Thyroid gland (tissue), 4 donors: ENCODE measurements at regions not wholly inside any gene's neighbourhood (a gene's known extent, or its start where the extent isn't known, plus 50 kb on each side); places are given as distances from the start of the nearest gene placed in this dataset.

Experiments used
- DNase-seq, 2 donors: peaks; one replicate each; pipeline ENCODE4 v3.0.0-alpha.2; 2019
- H3K27ac ChIP-seq, 3 donors: fragments of 200-600 bp; sonication (generic); 1 replicate in 2 of 3; 2 replicates in 1 of 3; pipeline ENCODE4 v1.5.1; 2016 to 2019; ENCODE audit warnings: mild to moderate bottlenecking in 1 of 3, moderate library complexity in 1 of 3
- H3K27me3 ChIP-seq: fragments of 200-600 bp; sonication (generic); one replicate; pipeline ENCODE4 v1.5.1; 2019
- H3K36me3 ChIP-seq, 2 donors: fragments of 200-600 bp; sonication (generic); one replicate each; pipeline ENCODE4 v1.5.1; 2016 to 2019
- H3K4me1 ChIP-seq, 2 donors: fragments of 200-600 bp; sonication (generic); one replicate each; pipeline ENCODE4 v1.5.1; 2017 to 2019
- H3K4me3 ChIP-seq, 3 donors: fragments of 200-600 bp; sonication (generic); replicated peaks in 1 of 3; 1 replicate in 2 of 3; 2 replicates in 1 of 3; pipeline ENCODE4 v1.5.1; 2016; ENCODE audit warnings: mild to moderate bottlenecking in 1 of 3
- H3K9me3 ChIP-seq: fragments of 200-600 bp; sonication (generic); one replicate; pipeline ENCODE4 v1.5.1; 2017
- POLR2A ChIP-seq, 2 donors: fragments of 450-650 bp; IDR thresholded peaks; one replicate each; pipeline ENCODE4 v1.6.1; 2017; ENCODE audit warnings: antibody characterized with exemption in 2 of 2, mild to moderate bottlenecking in 2 of 2, moderate library complexity in 1 of 2
- WGBS, 2 donors: methylation state at CpG; one replicate each; pipeline ENCODE4 v1.1.5; 2017; 5-methylcytosine and 5-hydroxymethylcytosine counted together
- intact Hi-C: fragments of 100-400 bp; cut with DNase I; formaldehyde crosslinking; loops from one replicate; pipeline ENCODE4 v1.15.1; 2023
- TF ChIP-seq, protein P1 (sequence below), 6 experiments: fragments of 200-600 bp in 3 of 6; fragments of 450-650 bp in 3 of 6; sonication (generic) in 3 of 6; IDR thresholded peaks; one replicate each; pipeline ENCODE4 v1.5.1; 2016 to 2019; ENCODE audit warnings: antibody characterized with exemption in 6 of 6, mild to moderate bottlenecking in 2 of 6, inconsistent platforms in 1 of 6, moderate library complexity in 1 of 6

DNA sequence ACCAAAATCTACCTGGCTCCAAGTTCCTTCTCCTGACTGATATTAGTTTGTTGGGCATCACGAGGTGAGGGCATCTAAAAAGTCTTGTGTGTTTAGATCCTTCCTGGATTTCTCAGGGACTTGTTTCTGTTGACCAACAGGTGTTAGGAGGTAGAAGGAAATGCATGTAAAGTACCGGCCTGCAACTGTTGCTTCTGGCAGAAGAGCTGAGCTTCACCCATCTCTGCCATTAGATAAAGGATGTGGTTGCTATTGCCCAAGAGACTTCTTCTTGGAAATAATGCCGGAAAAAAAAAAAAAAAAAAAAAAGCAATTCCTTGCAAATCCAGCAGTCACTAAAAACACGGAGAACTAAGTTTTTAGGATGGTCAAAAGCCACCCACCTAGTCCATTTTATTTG, 303.1 kb downstream of the CDH26 start:
- Histone ChIP-seq H3K4me3 (no peak overlapping the region), H3K27ac (no peak overlapping the region), H3K27me3 (no peaks in the 10 kb centered on the region), H3K9me3 (no peaks in the 10 kb centered on the region), H3K4me1 (no peaks in the 10 kb centered on the region), H3K36me3 (no peaks in the 10 kb centered on the region)
- intact Hi-C loops: no loop called here
- no peak for DNase-seq
- 76 to 78% methylated on average over 4 of the region's 4 CpGs for WGBS, 2 donors
- no peak for TF ChIP-seq POLR2A (IDR thresholded peaks at IDR 0.05)
- TF ChIP-seq, protein P1, sequence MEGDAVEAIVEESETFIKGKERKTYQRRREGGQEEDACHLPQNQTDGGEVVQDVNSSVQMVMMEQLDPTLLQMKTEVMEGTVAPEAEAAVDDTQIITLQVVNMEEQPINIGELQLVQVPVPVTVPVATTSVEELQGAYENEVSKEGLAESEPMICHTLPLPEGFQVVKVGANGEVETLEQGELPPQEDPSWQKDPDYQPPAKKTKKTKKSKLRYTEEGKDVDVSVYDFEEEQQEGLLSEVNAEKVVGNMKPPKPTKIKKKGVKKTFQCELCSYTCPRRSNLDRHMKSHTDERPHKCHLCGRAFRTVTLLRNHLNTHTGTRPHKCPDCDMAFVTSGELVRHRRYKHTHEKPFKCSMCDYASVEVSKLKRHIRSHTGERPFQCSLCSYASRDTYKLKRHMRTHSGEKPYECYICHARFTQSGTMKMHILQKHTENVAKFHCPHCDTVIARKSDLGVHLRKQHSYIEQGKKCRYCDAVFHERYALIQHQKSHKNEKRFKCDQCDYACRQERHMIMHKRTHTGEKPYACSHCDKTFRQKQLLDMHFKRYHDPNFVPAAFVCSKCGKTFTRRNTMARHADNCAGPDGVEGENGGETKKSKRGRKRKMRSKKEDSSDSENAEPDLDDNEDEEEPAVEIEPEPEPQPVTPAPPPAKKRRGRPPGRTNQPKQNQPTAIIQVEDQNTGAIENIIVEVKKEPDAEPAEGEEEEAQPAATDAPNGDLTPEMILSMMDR (IDR thresholded peaks at IDR 0.05): no peak

DNA sequence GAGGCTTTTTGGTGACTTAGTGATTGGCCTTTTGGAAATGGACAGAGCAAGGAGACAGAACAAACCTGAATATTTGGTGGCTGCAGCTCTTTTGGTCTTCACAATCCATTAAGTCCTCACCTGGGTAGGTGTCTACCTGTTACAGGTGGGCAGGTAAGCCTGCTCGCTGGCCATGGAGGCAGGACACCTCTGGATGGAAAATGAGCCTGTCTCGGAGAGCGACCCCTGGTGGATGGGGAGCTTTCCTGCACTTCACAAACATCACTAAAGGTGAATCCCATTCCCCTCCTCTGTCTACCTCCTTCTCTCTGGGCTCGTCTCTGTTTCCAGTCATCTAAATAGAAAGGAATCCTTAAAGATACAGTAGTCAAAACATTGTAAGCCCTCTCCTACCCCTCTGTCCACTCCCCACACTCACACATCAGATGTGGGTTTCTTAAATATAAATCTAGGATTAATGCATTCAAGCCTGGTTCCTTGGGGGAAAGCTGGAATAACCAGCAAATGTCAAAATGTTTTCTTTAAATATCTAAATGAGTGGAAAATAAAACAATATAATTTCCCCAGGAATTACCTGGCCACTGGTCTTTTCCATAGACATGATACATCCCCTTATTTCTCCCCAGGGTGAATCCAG, 304.9 kb downstream of the CDH26 start:
- no peaks in the 10 kb centered on the region for H3K27me3 ChIP-seq
- peak in 1 of 2 donors; percentile 9 for DNase-seq
- no peak for TF ChIP-seq POLR2A (IDR thresholded peaks at IDR 0.05)
- TF ChIP-seq, protein P1 (IDR thresholded peaks at IDR 0.05): peak in 4 of 6 experiments; percentile 7 to 47 (median 23)
- no peaks in the 10 kb centered on the region for H3K9me3 ChIP-seq
- no peaks in the 10 kb centered on the region for H3K36me3 ChIP-seq
- 22 to 35% methylated on average over 4 of the region's 4 CpGs for WGBS, 2 donors
- no peak overlapping the region for H3K4me3 ChIP-seq
- H3K27ac ChIP-seq: no peak overlapping the region
- no peaks in the 10 kb centered on the region for H3K4me1 ChIP-seq
- intact Hi-C loops: no loop called here

DNA sequence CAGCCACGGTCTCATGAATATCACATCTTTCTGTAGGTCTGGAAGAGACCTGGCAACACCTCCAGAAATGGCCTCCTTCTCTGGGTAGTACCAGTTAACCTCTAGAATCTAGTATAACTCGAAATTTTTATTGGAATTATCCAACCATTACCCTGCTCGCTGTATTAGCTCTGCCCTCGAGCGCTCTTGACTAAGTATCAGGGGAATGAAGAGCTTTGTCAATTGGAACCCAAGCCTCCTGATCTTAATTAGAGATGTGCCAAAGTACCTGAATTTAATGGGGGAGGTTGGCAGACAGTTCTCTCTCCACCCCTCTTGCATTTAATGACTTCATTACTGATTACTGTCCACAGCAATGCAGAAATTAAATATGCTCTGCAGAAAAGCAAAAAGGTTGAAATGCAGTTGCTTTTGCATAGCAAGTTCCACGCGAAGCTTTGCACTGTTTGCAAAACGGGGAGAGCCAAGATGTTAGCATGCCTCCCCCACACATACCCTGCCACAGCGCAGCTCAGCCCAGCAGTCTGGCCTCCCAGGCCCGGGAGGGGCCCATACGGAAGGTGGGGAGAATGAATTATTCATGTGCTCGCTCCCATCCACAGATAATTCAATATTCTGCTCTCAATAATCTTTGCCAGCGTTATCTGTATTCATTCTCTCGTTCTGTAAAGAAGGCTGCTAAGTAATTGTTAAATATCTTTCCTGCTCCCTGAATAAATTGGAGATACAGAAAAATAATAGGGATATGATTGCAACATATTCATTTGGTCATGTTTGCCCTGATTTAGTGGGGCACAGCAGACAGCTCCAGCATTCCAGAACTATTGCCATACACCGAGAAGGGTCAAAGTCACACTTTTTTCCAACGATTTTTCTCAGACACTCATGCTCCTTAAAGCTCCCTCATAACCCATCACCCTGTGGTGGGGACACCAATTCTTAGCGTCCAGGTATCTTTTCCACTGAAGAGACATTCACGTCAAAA, 305.8 kb downstream of the CDH26 start:
- no peaks in the 10 kb centered on the region for H3K4me1 ChIP-seq
- no peak overlapping the region for H3K4me3 ChIP-seq
- DNase-seq: no peak
- 69 to 73% methylated on average over 18 of the region's 18 CpGs for WGBS, 2 donors
- H3K27me3 ChIP-seq: no peaks in the 10 kb centered on the region
- intact Hi-C loops: no loop called here
- no peaks in the 10 kb centered on the region for H3K9me3 ChIP-seq
- no peak overlapping the region for H3K27ac ChIP-seq
- TF ChIP-seq POLR2A (IDR thresholded peaks at IDR 0.05): no peak
- TF ChIP-seq, protein P1 (IDR thresholded peaks at IDR 0.05): no peak
- no peaks in the 10 kb centered on the region for H3K36me3 ChIP-seq

DNA sequence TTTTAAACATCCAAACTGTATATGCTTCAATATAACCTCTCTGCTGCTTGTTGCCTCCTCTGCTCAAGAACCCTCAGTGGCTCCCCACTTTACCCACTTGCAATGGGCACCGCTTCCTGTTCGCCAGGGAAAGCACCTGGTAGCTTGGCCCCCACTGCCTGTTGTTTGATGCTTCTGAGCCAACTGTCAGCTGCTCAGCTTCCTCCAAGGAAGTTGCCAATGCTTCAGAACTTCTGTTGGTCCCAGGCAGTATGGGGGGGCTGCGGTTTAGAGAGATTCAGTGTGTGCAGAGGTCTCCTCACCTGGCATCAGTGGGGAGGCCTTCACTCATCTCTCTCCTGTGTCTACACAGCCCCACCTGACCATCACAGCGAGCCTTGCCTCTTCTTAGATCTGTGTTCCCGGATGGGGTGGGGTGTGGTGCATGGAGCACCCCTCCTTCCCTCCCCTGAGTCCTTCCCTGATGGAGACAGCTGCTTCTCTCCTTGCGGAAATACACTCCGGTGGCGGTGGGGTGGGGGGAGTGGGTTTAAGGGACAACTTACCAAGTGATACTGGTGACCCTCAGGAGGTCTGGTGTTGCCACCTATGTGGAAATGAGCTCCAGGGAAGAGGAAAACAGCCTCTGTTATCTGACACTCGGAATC, 308.1 kb downstream of the CDH26 start:
- WGBS, 2 donors: 82 to 87% methylated on average over 8 to 9 of the region's 9 CpGs
- TF ChIP-seq, protein P1 (IDR thresholded peaks at IDR 0.05): no peak
- no peak for TF ChIP-seq POLR2A (IDR thresholded peaks at IDR 0.05)
- H3K9me3 ChIP-seq: no peaks in the 10 kb centered on the region
- intact Hi-C loops: no loop called here
- no peak for DNase-seq
- no peak overlapping the region for H3K27ac ChIP-seq
- no peaks in the 10 kb centered on the region for H3K4me1 ChIP-seq
- H3K4me3 ChIP-seq: no peak overlapping the region
- H3K36me3 ChIP-seq: no peaks in the 10 kb centered on the region
- H3K27me3 ChIP-seq: no peaks in the 10 kb centered on the region
